ENCODE measurements at regions not wholly inside any gene's neighbourhood (a gene's known extent, or its start where the extent isn't known, plus 50 kb on each side); places are given as distances from the start of the nearest gene placed in this dataset.
"Not testable (repeated sequence)": the region's sequence is repeated elsewhere in the genome, so short reads cannot be mapped to it uniquely, and the experiment has no call there.

- Histone ChIP-seq H3K4me1 (no peaks in the 10 kb centered on the region), H3K9me3 (no peaks in the 10 kb centered on the region), H3K27ac (no peak overlapping the region), H3K27me3 (no peaks in the 10 kb centered on the region), H3K4me3 (no peak overlapping the region), H3K36me3 (no peaks in the 10 kb centered on the region)
- no peak for DNase-seq
- no peak for TF ChIP-seq CTCF (IDR thresholded peaks at IDR 0.05)
- intact Hi-C loops (cut with DNase I; ENCODE audit: low total_unique reads) = no loop called here
These were observed 266.3 kb downstream of the AHR start for GRCh38 chr7:17564678-17565212.

GRCh38 chr7:17580141-17580540 lies 281.7 kb downstream of the AHR start:
- peaks cover 0 to 19% (median 0%) of the 10 kb centered on the region in 3 donors for H3K9me3 ChIP-seq
- TF ChIP-seq CTCF (IDR thresholded peaks at IDR 0.05) = no peak
- intact Hi-C loops (cut with DNase I; ENCODE audit: low total_unique reads) = no loop called here
- no peak overlapping the region for H3K4me3 ChIP-seq
- H3K27me3 ChIP-seq = no peaks in the 10 kb centered on the region
- no peak for DNase-seq
- no peak overlapping the region for H3K27ac ChIP-seq
- H3K36me3 ChIP-seq = no peaks in the 10 kb centered on the region
- no peaks in the 10 kb centered on the region for H3K4me1 ChIP-seq

- H3K27ac ChIP-seq = no peak overlapping the region
- intact Hi-C loops (cut with DNase I; ENCODE audit: low total_unique reads) = no loop called here
- no peaks in the 10 kb centered on the region for H3K4me1 ChIP-seq
- H3K9me3 ChIP-seq = peaks cover 0 to 19% (median 0%) of the 10 kb centered on the region in 3 donors
- H3K36me3 ChIP-seq = no peaks in the 10 kb centered on the region
- no peak overlapping the region for H3K4me3 ChIP-seq
- no peaks in the 10 kb centered on the region for H3K27me3 ChIP-seq
- TF ChIP-seq CTCF (IDR thresholded peaks at IDR 0.05) = no peak
- no peak for DNase-seq
These were observed 282.4 kb downstream of the AHR start for GRCh38 chr7:17580856-17581255.

GRCh38 chr7:17581301-17581700 lies 282.8 kb downstream of the AHR start:
- H3K4me1 ChIP-seq = no peaks in the 10 kb centered on the region
- no peak overlapping the region for H3K4me3 ChIP-seq
- no peaks in the 10 kb centered on the region for H3K36me3 ChIP-seq
- intact Hi-C loops (cut with DNase I; ENCODE audit: low total_unique reads) = no loop called here
- H3K27me3 ChIP-seq = no peaks in the 10 kb centered on the region
- H3K27ac ChIP-seq = no peak overlapping the region
- H3K9me3 ChIP-seq = peaks cover 0 to 19% (median 0%) of the 10 kb centered on the region in 3 donors
- no peak for TF ChIP-seq CTCF (IDR thresholded peaks at IDR 0.05)
- no peak for DNase-seq

- H3K27me3 ChIP-seq; DNase-seq; H3K4me1 ChIP-seq; H3K27ac ChIP-seq; H3K9me3 ChIP-seq; H3K4me3 ChIP-seq; H3K36me3 ChIP-seq; intact Hi-C loops (cut with DNase I; ENCODE audit: low total_unique reads): not testable (repeated sequence)
These were observed 284.2 kb downstream of the AHR start for GRCh38 chr7:17582696-17583095.

GRCh38 chr7:17583786-17584185 lies 285.3 kb downstream of the AHR start:
- no peak for TF ChIP-seq CTCF (IDR thresholded peaks at IDR 0.05)
- intact Hi-C loops (cut with DNase I; ENCODE audit: low total_unique reads) = no loop called here
- H3K4me1 ChIP-seq = no peaks in the 10 kb centered on the region
- H3K4me3 ChIP-seq = no peak overlapping the region
- H3K27me3 ChIP-seq = no peaks in the 10 kb centered on the region
- H3K27ac ChIP-seq = no peak overlapping the region
- no peaks in the 10 kb centered on the region for H3K36me3 ChIP-seq
- peaks cover 0 to 1% (median 0%) of the 10 kb centered on the region in 3 donors for H3K9me3 ChIP-seq
- no peak for DNase-seq

All from tibial artery (tissue), 4 donors.